Suppressor macrophage (primary cell): ENCODE measurements at regions not wholly inside any gene's neighbourhood (a gene's known extent, or its start where the extent isn't known, plus 50 kb on each side); places are given as distances from the start of the nearest gene placed in this dataset.
A peak's percentile ranks its signal among the peaks of the same experiment; 100 is the strongest.

Experiments used
- DNase-seq, 4 experiments: peaks; one replicate each; pipeline ENCODE4 v3.0.0-alpha.2; 2020 to 2022

DNA sequence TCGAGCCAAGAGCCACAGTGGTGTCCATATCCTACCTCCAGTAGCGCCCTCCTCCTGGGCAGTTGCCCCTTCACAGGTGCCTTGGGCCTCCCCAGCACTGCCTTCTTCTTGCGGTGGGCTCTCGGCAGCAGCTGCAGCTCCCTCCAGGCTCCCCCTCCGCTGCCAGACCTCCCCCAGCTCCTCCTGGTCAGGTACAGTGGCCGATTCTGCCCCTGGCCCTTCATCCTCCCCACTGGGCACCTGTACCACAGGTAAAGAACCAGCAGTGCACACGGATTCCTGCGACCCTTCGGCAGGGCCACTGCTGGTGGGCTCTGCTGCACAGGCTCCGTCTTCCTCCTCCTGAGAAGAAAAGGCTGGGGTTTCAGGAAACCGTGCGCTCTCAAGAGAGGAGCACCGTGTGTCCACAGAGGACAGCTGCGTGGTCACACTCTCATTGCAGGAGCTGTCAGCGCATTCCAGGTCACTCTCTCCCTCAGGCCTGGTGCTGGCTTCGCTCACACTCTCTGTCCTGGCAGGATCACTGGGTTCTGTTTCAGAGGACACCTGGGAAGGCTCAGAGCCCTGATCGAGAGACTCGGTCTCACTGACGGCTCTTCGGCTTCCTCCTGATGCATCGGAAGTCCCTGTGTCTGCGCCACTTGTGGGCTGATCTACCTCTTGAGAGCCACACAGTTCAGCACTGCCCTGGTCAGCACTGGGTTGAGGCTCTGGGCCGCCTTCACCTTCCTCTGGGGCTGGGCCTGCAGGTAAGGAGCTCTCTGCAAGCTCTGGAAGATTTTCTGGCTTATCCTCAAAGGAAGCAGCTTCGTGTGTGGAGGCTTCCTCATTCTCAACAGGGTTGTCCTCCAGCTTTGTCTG, 147.4 kb upstream of the STK17B start:
- no peak for DNase-seq

DNA sequence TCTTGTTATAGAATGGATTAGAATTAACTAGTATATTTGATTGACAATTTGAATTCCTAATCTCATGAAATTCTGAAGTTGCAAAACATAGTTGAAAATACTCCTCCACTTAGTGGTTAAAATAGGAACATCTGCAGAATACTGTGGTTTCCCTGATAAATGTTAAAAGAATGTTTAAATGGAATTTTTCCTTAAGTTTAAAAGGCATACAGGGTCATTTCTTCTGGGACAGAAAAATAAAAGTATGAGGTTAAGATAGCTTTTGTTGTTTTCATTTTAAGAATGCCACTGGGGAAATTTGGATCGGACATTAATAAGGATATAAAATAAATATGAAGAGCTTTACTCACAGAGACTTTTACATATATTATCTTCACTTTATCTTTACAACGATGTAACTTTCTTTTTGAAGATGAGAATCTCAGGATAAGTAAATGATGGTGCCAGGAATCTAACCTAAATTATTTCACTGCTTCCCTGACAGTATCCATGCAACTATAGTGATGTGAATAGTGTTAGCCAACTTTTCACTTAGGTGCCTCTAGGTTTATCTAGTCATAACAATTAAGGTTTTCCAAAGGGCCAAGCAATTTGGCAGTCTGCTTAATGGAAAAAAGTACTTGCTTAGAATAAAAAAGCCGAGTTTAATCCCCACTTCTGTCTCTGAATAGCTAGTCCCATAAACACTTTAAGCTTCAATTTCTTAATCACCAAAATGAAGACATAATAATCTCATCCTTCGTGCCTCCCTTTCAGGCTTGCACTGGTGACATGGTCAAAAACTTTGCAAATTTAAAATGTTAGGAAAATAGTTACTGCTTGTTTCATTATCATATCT, 151.8 kb upstream of the STK17B start:
- no peak for DNase-seq

DNA sequence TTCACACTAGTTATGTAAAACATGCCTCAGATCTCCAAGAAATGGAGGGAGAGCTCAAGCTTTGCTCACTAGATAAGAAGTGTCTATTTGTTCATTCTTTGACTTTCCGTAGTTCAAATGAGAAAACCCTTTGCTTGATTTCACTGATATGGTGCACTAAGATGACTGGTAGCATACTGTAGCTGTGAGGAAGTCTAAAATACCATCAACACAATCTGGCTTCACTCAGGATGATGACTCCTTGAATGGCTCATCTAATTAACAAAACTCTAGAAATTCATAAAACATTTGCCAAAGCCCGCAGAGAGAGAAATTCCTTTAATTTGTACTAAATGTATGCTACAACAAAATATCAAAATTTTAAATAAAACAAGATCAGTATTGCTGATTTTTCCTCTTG, 152.8 kb upstream of the STK17B start:
- no peak for DNase-seq

DNA sequence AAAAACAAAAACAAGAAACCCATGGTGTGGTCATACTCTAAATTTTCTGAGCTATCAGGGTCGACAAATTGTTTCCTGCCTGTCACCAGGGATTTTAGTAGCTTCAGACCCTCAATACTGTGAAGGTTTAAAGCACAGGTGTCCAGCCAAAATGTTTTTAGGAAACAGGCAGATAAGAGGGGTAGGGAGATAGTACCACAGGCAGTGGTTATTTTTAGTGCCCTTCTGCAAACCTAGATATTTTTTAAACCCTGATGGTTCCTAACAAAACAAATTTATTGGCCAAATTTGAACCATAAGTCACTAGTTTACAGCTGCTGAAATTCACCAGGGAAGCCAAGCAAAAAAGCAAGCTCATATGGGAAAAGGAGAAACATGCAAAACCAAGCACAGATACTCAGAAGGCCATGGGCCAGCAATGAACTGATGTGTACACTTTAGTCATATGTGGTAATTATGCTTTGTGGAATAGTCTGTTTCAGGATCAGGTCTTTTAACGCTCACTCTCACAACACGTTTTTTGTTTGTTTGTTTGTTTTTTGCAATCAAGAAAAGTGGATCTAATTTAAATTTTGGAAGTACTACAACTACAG, 156.8 kb upstream of the STK17B start:
- no peak for DNase-seq

DNA sequence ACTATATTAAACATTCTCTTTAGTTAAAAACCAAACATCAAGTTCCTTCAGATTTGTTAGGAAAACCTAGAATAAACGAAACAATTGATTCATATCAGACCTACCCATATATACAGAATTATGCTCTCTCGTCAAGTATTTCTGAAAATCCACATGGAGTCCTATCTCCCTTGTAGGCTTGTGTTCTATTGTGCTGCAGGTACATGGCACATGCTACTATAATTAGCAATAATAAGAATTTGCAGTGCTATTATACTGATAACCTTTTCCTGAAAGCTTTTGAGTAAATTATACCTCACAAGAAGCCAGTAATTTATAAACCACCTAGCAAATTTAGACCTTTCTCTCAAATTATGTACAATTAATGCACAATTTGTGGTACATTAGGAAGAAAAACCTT, 158.6 kb upstream of the STK17B start:
- DNase-seq: no peak

DNA sequence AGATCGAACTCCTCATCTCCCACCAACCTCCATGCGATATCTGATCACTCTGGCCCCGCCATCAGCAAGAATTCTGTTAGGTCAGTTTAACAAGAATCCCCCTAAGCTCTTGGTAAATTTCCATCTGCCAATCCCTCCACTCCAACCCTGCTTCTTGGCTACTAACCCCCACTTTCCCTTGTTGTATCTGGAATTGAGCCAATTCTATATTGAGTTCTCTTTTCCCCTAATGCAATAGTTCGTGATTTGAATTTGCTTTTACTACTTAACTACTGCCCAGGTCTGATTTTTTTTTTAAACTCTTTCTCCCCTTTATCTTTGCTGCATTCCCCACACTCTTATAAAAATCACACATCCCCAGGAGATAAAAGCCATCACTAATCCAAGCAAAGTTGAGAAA, 159.3 kb upstream of the STK17B start:
- no peak for DNase-seq

DNA sequence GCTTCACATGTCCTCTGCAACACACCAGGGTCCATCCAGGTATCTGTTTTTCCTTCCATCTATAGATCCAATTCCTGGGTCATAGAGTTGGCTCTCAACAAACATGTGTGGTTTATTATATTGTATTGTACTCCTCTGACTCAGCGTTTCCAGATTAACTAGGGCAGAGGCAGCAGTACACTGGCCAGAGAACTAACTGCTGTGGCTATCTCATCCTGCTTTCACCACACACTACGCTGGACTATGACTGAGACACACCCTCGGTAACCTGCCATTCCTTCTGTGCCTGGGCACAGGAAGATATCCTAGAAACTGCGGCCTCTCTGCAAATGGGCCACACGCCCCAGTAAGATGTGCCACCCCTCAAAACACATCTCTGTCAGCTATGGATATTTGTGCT, 159.8 kb upstream of the STK17B start:
- DNase-seq: no peak

DNA sequence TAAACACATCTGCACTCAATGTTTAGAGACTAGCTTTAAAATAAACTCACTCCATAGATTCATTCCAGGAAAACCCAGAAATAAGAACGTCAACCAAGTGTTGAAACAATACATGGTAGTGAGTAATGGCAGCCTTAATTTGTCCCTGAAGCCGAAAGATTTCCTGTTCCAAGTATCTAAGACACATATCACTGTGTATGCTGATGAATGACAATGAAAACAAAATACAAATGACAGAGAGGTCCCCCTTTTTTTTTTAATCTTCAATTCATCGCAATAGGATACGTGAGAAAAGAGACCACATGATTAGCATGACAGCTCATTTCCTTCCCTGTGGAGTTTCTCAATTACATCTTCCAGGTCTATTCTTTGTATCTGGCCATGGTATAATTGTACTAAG, 160.5 kb upstream of the STK17B start:
- DNase-seq: peak in 1 of 4 experiments; percentile 8

DNA sequence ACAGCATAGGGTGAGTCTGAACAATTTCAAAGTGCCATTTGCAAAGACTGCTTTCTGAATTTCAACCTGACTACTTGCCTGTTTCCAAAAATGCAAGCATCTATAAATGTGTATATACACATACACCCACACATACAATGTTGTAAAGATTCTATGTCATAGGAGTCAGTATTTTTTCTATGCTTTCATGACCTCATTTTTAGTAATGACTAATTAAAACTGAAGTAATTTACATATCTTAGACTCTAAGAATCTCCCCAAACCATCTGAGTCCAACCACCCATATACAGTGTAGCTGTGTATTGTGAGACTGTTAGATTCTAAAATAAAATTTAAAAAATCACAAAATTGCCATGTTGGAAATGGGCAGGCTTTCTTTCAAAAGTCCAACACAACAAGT, 162.0 kb upstream of the STK17B start:
- DNase-seq: peak in 1 of 4 experiments; percentile 4

DNA sequence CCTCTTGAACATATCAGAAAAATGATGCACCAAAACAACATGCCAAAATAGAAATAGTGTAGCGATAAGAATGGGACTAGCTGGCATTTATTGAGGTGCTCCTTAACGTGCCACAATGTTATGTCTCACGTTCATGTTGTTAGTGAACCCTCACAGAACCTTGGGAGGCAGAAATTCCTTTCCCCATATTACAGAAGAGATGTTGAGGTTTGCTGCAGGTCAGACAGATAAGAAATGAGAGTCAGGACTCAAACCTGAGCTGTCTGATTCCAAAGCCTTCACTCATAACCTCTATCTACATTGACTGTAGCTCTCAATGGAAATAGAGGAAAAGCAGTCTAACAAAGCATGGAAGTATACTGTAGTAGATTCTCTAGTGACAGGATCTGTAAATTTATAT, 163.3 kb upstream of the STK17B start:
- no peak for DNase-seq

DNA sequence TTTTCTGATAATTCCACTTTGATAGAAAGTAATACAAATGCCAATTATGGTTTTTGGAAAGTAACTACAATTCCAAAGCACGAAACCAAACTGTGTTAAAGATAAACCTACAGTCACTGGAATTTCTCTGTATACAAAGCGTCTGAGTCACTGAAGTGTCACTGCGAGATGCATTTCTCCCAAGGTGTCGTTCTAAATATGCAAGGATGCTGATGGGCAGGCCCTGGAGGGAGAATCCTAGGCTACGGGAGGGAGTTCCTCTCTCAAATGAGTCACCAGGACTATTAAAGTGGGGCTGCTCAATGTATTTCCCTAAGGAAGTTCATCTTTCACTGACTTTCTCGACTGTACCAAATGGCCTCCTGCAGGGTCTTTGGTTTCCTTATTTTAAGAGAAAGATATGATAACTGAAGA, 163.8 kb upstream of the STK17B start:
- DNase-seq: no peak

DNA sequence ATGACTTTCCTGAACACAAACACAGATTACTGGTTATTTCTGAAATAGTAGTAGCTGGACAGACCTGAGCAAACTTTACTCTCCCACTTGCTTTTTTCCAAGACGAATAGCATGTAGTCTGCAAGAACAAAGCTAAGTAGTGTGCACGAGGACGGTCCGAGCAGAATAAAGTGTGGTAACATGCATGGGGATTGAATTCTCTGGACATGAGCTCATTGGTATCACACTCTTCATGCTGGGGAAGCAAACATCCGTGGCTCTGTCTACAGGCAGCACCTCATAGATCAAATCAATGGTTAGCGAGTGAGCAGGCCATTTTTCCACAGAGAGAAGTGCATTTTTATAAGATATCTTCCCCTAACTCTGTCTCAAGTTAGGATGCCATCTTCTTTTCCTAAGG, 164.8 kb upstream of the STK17B start:
- no peak for DNase-seq

DNA sequence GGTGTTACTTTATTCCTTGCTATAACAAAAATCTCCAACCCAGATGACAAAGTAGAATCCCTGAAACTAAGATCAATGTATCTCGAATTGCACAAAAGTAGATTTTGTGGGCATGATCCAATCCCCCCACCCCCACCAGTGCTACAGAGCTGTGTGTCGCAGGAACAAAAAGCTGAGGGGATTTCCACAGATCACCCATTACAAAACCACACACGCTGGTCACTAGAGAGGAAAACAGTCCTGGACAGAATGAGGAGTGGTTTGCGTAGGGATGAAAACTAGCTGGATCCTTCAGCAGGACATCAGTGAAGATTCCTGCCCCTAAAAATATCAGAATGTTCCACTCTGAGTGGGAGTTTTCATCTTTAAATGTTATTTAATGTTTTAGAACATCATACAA, 165.3 kb upstream of the STK17B start:
- peak in 1 of 4 experiments; percentile 8 for DNase-seq

DNA sequence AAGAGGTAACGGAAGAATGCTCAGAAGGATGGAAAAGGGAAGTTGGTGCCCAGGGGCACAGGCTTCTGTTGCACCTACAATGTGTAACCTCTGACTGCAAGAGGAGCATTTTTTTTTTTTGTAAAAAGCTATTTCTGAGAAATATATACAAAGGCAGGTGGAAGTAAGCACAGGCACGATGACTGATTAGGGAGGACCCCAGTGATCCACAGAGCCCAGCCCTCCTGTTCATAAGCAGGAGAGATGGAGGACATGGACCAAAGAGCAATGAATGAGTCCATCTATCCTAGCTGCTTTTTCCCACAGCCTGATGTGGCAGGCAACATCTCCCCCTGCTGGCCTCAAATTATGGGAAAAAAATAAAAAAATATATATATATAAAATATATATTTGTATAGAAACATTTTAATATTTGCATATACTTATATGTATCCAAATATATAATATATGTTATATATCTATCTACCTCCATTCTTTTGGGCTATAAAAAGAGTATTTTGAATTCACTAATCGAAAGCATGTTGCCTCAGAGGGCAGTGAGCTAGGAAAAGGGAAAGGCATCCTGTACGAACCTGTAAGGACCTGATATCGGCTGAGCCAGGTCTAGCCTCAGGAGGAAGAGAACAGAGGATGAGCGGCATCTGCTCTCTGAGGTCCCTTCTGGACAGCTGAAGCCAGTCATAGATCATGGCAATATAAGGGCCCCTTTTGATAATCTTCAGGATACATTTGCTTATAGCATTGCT, 166.0 kb upstream of the STK17B start:
- peak; percentile 53 to 64 (median 58) for DNase-seq

DNA sequence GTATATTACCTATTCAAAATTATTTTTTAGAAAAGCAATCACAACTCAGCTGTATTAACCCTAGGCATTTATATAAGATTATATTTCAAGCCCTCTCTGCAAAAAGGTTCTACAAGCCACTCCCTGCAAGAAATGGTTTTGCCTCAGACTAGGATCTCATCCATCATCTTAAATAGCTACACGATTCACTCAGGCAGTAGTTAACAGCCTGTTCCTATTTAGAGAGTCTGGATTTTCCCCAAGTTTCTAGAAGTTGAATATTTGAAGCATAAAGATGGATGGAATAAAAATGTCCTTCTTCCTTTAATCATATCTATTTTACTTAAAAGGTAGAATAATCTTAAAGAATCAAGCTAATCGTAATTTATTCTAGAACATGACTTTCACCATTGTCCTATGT, 167.1 kb upstream of the STK17B start:
- DNase-seq: no peak

DNA sequence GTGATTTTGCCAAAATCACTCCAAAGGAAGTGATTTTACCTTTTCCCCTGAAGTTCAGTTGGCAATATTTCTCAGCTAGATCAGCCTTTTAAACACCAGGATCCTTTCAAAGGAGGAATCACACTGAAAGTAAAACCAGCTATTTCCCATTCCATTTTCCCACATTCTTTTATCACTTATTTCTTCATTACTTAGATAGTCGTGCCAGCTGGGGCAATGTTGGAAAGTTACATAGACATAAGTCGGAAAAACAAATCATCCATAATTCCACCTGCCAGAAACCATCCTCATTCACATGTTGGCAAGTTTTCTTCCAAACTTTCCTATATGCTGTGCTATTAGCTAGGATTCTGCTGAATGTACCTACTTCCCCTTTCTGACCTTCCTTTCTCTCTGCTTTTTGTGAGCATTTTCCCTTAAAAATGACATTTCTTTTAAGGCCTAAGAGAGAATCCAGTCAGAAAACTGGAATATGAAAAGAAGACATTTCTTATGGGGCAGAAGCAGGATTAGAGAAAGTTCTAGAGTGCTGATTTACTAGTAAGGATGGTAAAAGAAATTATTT, 170.0 kb upstream of the STK17B start:
- DNase-seq: peak in 2 of 4 experiments; percentile 14

DNA sequence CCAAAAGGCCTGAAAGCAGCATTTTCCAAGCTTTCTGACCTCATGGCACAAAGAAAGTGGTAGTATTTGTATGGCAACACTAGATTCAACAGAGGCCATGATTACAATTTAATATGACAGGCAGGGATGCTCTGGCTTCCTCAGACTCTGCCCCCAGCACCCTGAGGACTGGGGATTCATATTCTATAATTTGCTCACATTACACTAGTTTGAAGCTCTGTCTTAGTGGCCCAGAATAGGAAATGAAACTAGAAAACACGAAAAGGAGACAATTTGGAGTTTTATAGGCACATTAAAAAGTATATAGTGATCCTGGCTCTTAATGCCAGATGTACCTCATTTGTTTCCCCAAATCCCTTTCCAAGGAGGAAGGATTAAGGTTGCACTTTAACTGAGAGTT, 173.0 kb upstream of the STK17B start:
- DNase-seq: no peak

DNA sequence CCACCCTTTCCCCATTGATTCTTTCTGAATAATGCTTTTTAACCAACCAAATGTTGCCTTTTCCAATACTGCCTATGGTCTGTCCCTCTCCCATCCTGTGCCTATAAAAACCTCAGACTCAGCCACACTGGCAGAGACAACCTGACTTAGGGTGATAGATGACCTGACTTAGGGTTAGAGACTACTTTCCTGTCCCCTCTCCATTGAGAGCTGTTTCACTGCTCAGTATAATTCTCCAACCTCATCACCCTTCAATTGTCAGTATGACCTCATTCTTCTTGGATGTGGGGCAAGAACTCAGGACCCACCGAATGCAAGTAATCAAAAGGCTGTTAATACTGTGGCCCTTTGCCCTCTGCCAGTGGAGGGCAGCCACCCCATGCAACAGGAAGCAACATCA, 182.3 kb upstream of the STK17B start:
- no peak for DNase-seq

DNA sequence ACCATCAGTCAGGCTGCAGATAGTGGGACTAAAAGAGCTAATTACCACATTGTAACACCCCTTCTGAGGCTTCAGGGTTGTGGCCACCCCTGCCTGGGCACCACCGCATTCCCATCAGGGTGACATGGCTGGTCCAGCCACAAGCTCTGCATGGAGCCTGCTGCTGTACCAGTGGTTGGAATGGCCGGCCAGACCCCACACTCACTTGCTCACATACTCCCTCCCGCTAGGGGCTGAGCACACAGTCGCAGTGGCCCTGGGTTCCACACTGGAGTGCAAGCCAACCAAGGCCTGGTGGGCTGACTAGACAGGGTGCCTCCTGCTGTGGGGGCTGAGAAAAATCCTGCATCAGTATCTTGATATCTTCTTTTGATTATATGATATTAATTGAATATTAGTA, 182.8 kb upstream of the STK17B start:
- no peak for DNase-seq

DNA sequence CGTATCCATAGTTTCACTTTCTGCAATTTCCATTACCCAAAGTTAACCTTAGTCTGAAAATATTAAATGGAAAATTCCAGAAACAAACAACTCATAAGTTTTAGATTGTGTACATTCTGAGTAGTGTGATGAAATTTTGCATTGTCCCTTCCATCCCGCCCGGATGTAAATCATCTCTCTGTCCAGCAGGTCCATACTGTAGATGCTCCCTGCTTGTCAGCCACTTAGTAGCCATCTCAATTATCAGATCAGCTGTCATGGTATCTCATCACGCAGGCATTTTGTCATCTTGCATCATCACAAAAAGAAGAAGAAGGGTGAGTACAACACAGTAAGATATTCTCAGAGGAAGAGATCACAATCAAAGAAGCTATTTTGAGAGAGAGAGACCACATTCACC, 185.0 kb upstream of the STK17B start:
- DNase-seq: peak in 2 of 4 experiments; percentile 6

DNA sequence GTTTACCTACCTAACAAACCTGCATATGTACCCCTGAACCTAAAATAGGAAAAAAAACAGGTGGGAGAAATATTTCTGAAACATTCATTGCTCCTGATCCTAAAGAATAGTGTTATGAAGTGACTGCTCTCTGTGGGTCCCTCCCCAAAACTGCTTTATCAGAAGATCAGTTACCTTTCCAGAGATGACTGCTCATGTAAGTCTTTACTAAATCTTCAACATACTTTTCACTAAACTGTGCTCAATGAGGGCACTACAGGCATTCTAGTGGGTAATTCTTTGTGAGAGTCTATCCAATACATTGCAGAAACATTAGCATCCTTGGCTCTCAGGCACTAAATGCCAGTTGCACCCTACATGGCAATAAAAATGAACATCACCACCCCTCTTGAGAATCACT, 189.3 kb upstream of the STK17B start:
- no peak for DNase-seq

DNA sequence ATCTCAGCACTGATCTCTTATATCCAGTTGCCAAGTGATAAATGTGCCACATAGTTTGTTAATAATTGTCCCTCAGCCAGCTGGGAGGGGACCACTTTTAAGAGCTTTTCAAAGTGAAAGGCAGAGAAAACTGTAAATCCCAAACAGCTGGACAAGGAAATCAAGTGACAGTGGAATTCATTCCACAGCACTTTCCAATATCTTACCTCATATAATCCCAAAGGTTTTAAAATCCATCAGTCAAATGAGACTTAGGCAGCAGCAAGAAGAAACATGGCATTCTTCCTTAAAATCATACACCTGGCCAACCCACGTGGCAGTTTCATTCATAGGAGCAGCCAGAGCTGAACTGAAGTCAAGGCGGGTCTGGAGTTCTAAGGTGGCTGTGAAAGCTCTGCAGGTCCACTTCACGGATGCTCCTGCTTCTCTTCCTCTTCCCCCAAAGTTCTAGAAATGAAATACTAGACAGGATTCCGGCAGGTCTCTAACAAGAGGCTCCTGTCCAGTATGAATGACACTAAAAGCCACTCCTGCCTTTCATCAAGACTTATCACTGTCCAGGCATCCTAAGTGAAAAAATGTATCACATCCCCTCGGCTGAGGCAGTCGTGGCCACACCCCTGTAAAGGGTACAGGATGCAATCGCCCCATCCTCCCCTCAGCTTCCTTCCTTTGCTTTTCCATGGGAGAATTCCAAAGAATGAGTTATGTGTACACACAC, 190.4 kb upstream of the STK17B start:
- DNase-seq: no peak
